ENCODE measurements at regions not wholly inside any gene's neighbourhood (a gene's known extent, or its start where the extent isn't known, plus 50 kb on each side); places are given as distances from the start of the nearest gene placed in this dataset.

DNA sequence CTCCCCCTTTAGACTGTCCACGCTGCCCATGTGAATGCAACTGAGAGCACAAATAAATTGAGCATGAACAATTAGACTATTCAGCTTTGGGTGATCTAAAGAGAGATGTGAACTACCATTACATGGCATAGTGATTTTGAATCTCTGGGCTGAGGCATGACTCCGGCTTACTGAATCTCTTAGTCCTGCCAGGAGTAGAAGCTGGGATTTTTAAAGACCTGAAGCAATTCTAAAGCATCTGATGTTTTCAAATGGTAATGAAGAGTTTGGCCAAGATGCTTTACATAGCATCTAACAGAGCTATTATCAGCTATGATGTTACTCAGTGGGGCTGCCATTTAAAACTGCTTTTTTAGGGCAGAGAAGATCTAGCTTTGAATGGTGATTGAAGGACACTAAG is 1059.1 kb downstream of the SORCS3 start:
- Histone ChIP-seq H3K27ac (no peak overlapping the region), H3K27me3 (no peaks in the 10 kb centered on the region), H3K4me3 (no peak overlapping the region), H3K4me1 (replicated peaks in 1 of 2) (no peaks in the 10 kb centered on the region), H3K36me3 (replicated peaks in 1 of 2) (no peaks in the 10 kb centered on the region), H3K9me3 (replicated peaks in 1 of 3) (no peaks in the 10 kb centered on the region)
- intact Hi-C loops (cut with DNase I) = no loop called here
- WGBS, 4 donors = 72 to 78% (median 77%) methylated on average over 2 of the region's 2 CpGs
- no peak for DNase-seq
- TF ChIP-seq CTCF (IDR thresholded peaks at IDR 0.05) (no peak), POLR2A (IDR thresholded peaks at IDR 0.05) (no peak)

DNA sequence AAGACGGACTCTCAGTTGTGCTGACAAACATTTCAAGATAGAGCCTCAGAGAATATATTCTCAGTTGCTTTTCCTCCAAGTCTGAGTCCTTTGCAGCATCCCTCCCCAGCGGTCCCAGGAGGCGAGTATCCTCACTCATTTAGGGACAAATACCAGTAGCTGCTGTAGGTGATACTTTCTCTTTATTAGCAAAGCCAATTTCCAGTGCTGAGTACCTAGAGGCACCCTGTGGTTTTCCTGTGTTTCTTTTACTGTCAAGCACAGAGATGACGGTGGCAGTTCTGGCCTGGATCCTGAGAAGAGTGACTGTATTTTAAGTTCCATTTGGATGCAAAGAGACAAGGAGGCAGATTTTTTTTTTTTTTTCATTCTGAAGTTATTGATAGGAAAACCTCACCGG is 1058.4 kb downstream of the SORCS3 start:
- intact Hi-C loops (cut with DNase I) = no loop called here
- H3K27ac ChIP-seq = no peak overlapping the region
- H3K4me1 ChIP-seq (replicated peaks in 1 of 2) = no peaks in the 10 kb centered on the region
- 62 to 74% (median 67%) methylated on average over 5 of the region's 5 CpGs for WGBS, 4 donors
- no peak for DNase-seq
- H3K27me3 ChIP-seq = no peaks in the 10 kb centered on the region
- H3K36me3 ChIP-seq (replicated peaks in 1 of 2) = no peaks in the 10 kb centered on the region
- H3K9me3 ChIP-seq (replicated peaks in 1 of 3) = no peaks in the 10 kb centered on the region
- H3K4me3 ChIP-seq = no peak overlapping the region
- TF ChIP-seq CTCF (IDR thresholded peaks at IDR 0.05) (no peak), POLR2A (IDR thresholded peaks at IDR 0.05) (no peak)

- H3K27ac ChIP-seq = no peak overlapping the region
- H3K9me3 ChIP-seq (replicated peaks in 1 of 3) = no peaks in the 10 kb centered on the region
- H3K4me1 ChIP-seq (replicated peaks in 1 of 2) = no peaks in the 10 kb centered on the region
- TF ChIP-seq POLR2A (IDR thresholded peaks at IDR 0.05) (no peak), CTCF (IDR thresholded peaks at IDR 0.05) (no peak)
- H3K36me3 ChIP-seq (replicated peaks in 1 of 2) = no peaks in the 10 kb centered on the region
- DNase-seq = no peak
- H3K27me3 ChIP-seq = no peaks in the 10 kb centered on the region
- no peak overlapping the region for H3K4me3 ChIP-seq
- intact Hi-C loops (cut with DNase I) = no loop called here
- WGBS, 4 donors = 32 to 57% (median 41%) methylated on average over 2 of the region's 2 CpGs
These were observed 1057.5 kb downstream of the SORCS3 start for GRCh38 chr10:105698592-105698991.

DNA sequence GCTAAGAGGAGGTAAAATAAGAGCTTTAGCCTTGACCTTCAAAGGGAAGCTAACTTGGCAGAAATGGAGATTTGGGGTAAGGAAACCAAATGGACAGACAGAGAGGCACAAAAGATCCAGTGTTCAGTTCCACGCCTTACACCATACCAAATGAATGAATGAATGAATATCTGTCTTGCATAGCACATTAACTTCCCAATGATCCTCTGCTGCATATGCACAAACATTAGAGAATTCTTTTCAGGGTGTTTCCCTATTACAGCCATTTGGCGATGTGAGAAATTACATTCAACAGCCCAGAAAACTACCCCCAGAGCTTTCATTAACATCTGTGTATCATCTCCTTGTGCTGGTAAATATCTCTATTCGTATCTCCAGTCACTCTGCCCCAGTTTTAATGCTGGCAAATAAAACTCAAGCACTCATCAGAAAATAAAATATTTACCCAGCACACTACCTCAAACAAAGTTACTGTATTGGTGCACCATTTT is 1056.2 kb downstream of the SORCS3 start:
- Histone ChIP-seq H3K9me3 (replicated peaks in 1 of 3) (no peaks in the 10 kb centered on the region), H3K36me3 (replicated peaks in 1 of 2) (no peaks in the 10 kb centered on the region), H3K27me3 (no peaks in the 10 kb centered on the region), H3K4me3 (no peak overlapping the region), H3K4me1 (replicated peaks in 1 of 2) (no peaks in the 10 kb centered on the region), H3K27ac (no peak overlapping the region)
- intact Hi-C loops (cut with DNase I) = no loop called here
- TF ChIP-seq CTCF (IDR thresholded peaks at IDR 0.05) (no peak), POLR2A (IDR thresholded peaks at IDR 0.05) (no peak)
- WGBS, 4 donors = 48 to 76% (median 57%) methylated on average over 3 of the region's 3 CpGs
- DNase-seq = no peak

Measured in adrenal gland (tissue), 9 donors.